ENCODE measurements at regions not wholly inside any gene's neighbourhood (a gene's known extent, or its start where the extent isn't known, plus 50 kb on each side); places are given as distances from the start of the nearest gene placed in this dataset.

- peaks cover 0 to 4% (median 0%) of the 10 kb centered on the region in 4 donors for H3K9me3 ChIP-seq
- no peaks in the 10 kb centered on the region for H3K36me3 ChIP-seq
- no peak overlapping the region for H3K27ac ChIP-seq
- H3K27me3 ChIP-seq, result no peaks in the 10 kb centered on the region
- no peak overlapping the region for H3K4me3 ChIP-seq
- TF ChIP-seq POLR2A (IDR thresholded peaks at IDR 0.05), result no peak
- no peak for TF ChIP-seq CTCF (IDR thresholded peaks at IDR 0.05)
- H3K4me1 ChIP-seq, result no peaks in the 10 kb centered on the region
- no peak for DNase-seq
Measured at GRCh38 chr16:8286348-8286747, 304.0 kb downstream of the TMEM114 start.

GRCh38 chr16:8283195-8283594, 307.1 kb downstream of the TMEM114 start:
- Histone ChIP-seq H3K27ac (no peak overlapping the region), H3K27me3 (no peaks in the 10 kb centered on the region), H3K36me3 (no peaks in the 10 kb centered on the region), H3K9me3 (no peaks in the 10 kb centered on the region), H3K4me3 (no peak overlapping the region), H3K4me1 (no peaks in the 10 kb centered on the region)
- TF ChIP-seq POLR2A (IDR thresholded peaks at IDR 0.05), result no peak
- no peak for TF ChIP-seq CTCF (IDR thresholded peaks at IDR 0.05)
- DNase-seq, result no peak

GRCh38 chr16:8278031-8278580, 312.2 kb downstream of the TMEM114 start:
- Histone ChIP-seq H3K27ac (no peak overlapping the region), H3K4me3 (no peak overlapping the region), H3K36me3 (no peaks in the 10 kb centered on the region), H3K9me3 (no peaks in the 10 kb centered on the region), H3K27me3 (no peaks in the 10 kb centered on the region), H3K4me1 (no peaks in the 10 kb centered on the region)
- TF ChIP-seq POLR2A (IDR thresholded peaks at IDR 0.05) (no peak), CTCF (IDR thresholded peaks at IDR 0.05) (no peak)
- DNase-seq, result no peak

DNA sequence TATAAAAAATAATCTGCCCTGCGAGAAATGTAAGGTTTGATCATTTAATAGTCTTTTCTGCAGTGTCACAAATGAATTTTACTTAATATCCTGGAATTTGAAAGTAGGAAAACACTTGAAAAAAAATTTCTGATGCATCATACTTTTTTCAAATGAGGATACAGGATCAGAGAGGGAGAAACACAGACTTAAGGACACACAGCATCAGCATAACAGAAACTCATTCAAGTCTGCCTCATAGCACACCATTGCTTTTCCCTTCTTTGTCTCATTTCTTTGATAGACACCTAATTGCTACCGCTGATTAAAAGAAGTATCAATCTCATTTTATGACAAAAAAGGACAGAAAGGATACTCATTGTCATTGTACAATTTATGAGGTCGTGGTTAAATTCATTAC, 319.0 kb downstream of the TMEM114 start:
- H3K9me3 ChIP-seq, result no peaks in the 10 kb centered on the region
- no peak overlapping the region for H3K4me3 ChIP-seq
- H3K27ac ChIP-seq, result no peak overlapping the region
- no peaks in the 10 kb centered on the region for H3K27me3 ChIP-seq
- no peaks in the 10 kb centered on the region for H3K36me3 ChIP-seq
- no peak for TF ChIP-seq POLR2A (IDR thresholded peaks at IDR 0.05)
- no peak for TF ChIP-seq CTCF (IDR thresholded peaks at IDR 0.05)
- H3K4me1 ChIP-seq, result no peaks in the 10 kb centered on the region
- no peak for DNase-seq

DNA sequence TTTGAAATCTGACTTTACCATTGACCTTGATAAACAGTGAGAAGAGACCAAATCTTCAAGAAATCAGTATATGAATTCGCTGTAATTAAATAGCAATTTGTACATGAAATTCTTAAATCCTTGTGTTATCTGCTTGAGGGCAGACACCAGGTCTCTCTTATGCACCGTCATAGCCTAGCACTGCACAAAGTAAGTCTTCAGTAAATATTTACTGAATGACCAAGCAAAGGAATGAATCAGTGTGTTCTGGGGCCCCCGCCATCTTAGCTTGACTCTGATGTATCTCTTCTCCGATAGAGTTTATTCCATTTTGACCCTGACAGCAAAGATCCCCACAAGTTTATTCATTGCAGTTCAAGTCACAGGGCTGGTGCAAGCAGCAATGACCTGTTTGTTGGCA, 328.0 kb downstream of the TMEM114 start:
- no peak for DNase-seq
- no peaks in the 10 kb centered on the region for H3K4me1 ChIP-seq
- no peaks in the 10 kb centered on the region for H3K9me3 ChIP-seq
- no peak overlapping the region for H3K4me3 ChIP-seq
- no peak overlapping the region for H3K27ac ChIP-seq
- TF ChIP-seq POLR2A (IDR thresholded peaks at IDR 0.05), result no peak
- TF ChIP-seq CTCF (IDR thresholded peaks at IDR 0.05), result no peak
- no peaks in the 10 kb centered on the region for H3K36me3 ChIP-seq
- H3K27me3 ChIP-seq, result no peaks in the 10 kb centered on the region

- Histone ChIP-seq H3K4me1 (no peaks in the 10 kb centered on the region), H3K27ac (no peak overlapping the region), H3K27me3 (no peaks in the 10 kb centered on the region), H3K9me3 (no peaks in the 10 kb centered on the region), H3K36me3 (no peaks in the 10 kb centered on the region), H3K4me3 (no peak overlapping the region)
- no peak for TF ChIP-seq POLR2A (IDR thresholded peaks at IDR 0.05)
- no peak for TF ChIP-seq CTCF (IDR thresholded peaks at IDR 0.05)
- DNase-seq, result no peak
Measured at GRCh38 chr16:8260140-8260539, 330.2 kb downstream of the TMEM114 start.
